ENCODE measurements at regions not wholly inside any gene's neighbourhood (a gene's known extent, or its start where the extent isn't known, plus 50 kb on each side); places are given as distances from the start of the nearest gene placed in this dataset.

GRCh38 chr11:110891411-110891810, 179.2 kb upstream of the ARHGAP20 start:
- TF ChIP-seq, protein P1, sequence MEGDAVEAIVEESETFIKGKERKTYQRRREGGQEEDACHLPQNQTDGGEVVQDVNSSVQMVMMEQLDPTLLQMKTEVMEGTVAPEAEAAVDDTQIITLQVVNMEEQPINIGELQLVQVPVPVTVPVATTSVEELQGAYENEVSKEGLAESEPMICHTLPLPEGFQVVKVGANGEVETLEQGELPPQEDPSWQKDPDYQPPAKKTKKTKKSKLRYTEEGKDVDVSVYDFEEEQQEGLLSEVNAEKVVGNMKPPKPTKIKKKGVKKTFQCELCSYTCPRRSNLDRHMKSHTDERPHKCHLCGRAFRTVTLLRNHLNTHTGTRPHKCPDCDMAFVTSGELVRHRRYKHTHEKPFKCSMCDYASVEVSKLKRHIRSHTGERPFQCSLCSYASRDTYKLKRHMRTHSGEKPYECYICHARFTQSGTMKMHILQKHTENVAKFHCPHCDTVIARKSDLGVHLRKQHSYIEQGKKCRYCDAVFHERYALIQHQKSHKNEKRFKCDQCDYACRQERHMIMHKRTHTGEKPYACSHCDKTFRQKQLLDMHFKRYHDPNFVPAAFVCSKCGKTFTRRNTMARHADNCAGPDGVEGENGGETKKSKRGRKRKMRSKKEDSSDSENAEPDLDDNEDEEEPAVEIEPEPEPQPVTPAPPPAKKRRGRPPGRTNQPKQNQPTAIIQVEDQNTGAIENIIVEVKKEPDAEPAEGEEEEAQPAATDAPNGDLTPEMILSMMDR (IDR thresholded peaks at IDR 0.05 in 8 of 11, conservative IDR thresholded peaks at IDR 0.05 in 3 of 11): no peak
- no peak for TF ChIP-seq POLR2AphosphoS5 (IDR thresholded peaks at IDR 0.05)

All from spleen (tissue), 7 donors.